ENCODE measurements at regions not wholly inside any gene's neighbourhood (a gene's known extent, or its start where the extent isn't known, plus 50 kb on each side); places are given as distances from the start of the nearest gene placed in this dataset.
"Not testable (repeated sequence)": the region's sequence is repeated elsewhere in the genome, so short reads cannot be mapped to it uniquely, and the experiment has no call there.

- no peaks in the 10 kb centered on the region for H3K36me3 ChIP-seq (ENCODE audit: insufficient read depth)
- H3K4me3 ChIP-seq (ENCODE audit: low read depth, low read length) = no peak overlapping the region
- 99% methylated on average over 1 of the region's 1 CpG for WGBS
- H3K4me1 ChIP-seq (ENCODE audit: insufficient read depth) = no peaks in the 10 kb centered on the region
- H3K27ac ChIP-seq (ENCODE audit: low read depth) = no peak overlapping the region
- DNase-seq (ENCODE audit: extremely low spot score) = no peak
Observed at GRCh38 chr7:113030489-113030888, 56.1 kb downstream of the GPR85 start.

- Histone ChIP-seq H3K27ac (ENCODE audit: low read depth) (no peak overlapping the region), H3K4me3 (ENCODE audit: low read depth, low read length) (no peak overlapping the region), H3K4me1 (ENCODE audit: insufficient read depth) (no peaks in the 10 kb centered on the region), H3K36me3 (ENCODE audit: insufficient read depth) (no peaks in the 10 kb centered on the region)
- DNase-seq (ENCODE audit: extremely low spot score) = no peak
- 63% methylated on average over 1 of the region's 1 CpG for WGBS
Observed at GRCh38 chr7:113026941-113027340, 59.7 kb downstream of the GPR85 start.

DNA sequence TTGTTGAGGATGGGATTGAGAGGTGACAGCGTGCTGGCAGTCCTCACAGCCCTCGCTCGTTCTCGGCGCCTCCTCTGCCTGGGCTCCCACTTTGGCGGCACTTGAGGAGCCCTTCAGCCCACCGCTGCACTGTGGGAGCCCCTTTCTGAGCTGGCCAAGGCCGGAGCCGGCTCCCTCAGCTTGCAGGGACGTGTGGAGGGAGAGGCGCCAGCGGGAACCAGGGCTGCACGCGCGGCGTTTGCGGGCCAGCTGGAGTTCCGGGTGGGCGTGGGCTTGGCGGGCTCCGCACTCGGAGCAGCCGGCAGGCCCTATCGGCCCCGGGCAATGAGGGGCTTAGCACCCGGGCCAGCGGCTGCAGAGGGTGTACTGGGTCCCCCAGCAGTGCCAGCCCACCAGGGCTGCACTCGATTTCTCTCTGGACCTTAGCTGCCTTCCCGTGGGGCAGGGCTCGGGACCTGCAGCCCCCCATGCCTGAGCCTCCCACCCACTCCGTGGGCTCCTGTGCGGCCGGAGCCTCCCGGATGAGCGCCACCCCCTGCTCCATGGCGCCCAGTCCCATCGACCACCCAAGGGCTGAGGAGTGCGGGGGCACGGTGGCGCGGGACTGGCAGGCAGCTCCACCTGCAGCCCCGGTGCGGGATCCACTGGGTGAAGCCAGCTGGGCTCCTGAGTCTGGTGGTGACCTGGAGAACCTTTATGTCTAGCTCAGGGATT lies 69.3 kb downstream of the GPR85 start:
- not testable (repeated sequence) for H3K4me1 ChIP-seq (ENCODE audit: insufficient read depth); H3K36me3 ChIP-seq (ENCODE audit: insufficient read depth); H3K4me3 ChIP-seq (ENCODE audit: low read depth, low read length); DNase-seq (ENCODE audit: extremely low spot score); H3K27ac ChIP-seq (ENCODE audit: low read depth)
- WGBS = 96% methylated on average over 37 of the region's 43 CpGs

- H3K4me1 ChIP-seq (ENCODE audit: insufficient read depth) = no peaks in the 10 kb centered on the region
- 51% methylated on average over 2 of the region's 2 CpGs for WGBS
- DNase-seq (ENCODE audit: extremely low spot score) = peak; percentile 18
- H3K36me3 ChIP-seq (ENCODE audit: insufficient read depth) = no peaks in the 10 kb centered on the region
- no peak overlapping the region for H3K27ac ChIP-seq (ENCODE audit: low read depth)
- H3K4me3 ChIP-seq (ENCODE audit: low read depth, low read length) = no peak overlapping the region
Observed at GRCh38 chr7:113015034-113015645, 71.5 kb downstream of the GPR85 start.

DNA sequence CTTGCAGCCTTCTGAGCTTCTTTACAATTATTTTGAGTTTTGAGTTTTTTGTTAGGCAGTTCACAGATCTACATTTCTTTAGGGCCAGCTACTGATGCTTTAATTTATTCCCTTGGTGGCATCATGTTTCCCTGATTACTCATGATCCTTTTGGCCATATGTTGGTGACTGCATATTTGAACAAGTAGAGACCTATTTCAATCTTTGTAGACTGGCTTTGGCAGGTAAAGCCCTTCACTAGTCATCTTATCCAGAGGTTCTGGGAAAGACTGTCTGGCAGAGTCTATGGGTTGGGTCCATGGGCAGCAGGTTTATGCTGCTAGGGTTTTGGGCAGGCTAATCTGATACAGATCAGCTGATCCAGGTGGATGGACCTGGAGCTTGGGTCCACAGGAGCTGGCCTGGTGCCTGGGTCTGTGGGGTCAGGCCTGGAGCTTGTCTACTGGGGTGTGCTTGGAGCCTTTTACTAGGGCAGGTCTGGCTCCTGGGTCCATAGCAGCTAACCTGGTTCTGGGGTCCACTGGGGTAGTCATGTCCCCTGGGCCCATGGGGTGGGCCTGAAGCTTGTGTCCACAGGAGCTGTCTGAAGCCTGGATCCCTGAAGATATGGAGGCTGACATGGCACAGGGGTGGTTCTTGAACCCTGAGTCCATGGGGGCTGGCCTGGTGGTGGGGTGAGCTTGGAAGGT lies 72.7 kb downstream of the GPR85 start:
- H3K4me1 ChIP-seq (ENCODE audit: insufficient read depth) = no peaks in the 10 kb centered on the region
- no peak for DNase-seq (ENCODE audit: extremely low spot score)
- no peak overlapping the region for H3K4me3 ChIP-seq (ENCODE audit: low read depth, low read length)
- no peaks in the 10 kb centered on the region for H3K36me3 ChIP-seq (ENCODE audit: insufficient read depth)
- H3K27ac ChIP-seq (ENCODE audit: low read depth) = no peak overlapping the region

GRCh38 chr7:113012862-113013261 lies 73.8 kb downstream of the GPR85 start:
- 95% methylated on average over 1 of the region's 1 CpG for WGBS
- not testable (repeated sequence) for H3K36me3 ChIP-seq (ENCODE audit: insufficient read depth); H3K4me3 ChIP-seq (ENCODE audit: low read depth, low read length); H3K4me1 ChIP-seq (ENCODE audit: insufficient read depth); H3K27ac ChIP-seq (ENCODE audit: low read depth); DNase-seq (ENCODE audit: extremely low spot score)

- Histone ChIP-seq H3K4me1 (ENCODE audit: insufficient read depth) (no peaks in the 10 kb centered on the region), H3K4me3 (ENCODE audit: low read depth, low read length) (no peak overlapping the region), H3K27ac (ENCODE audit: low read depth) (no peak overlapping the region), H3K36me3 (ENCODE audit: insufficient read depth) (no peaks in the 10 kb centered on the region)
- no peak for DNase-seq (ENCODE audit: extremely low spot score)
Observed at GRCh38 chr7:113010377-113010776, 76.2 kb downstream of the GPR85 start.

- WGBS = 91% methylated on average over 5 of the region's 5 CpGs
- Histone ChIP-seq H3K36me3 (ENCODE audit: insufficient read depth) (no peaks in the 10 kb centered on the region), H3K4me3 (ENCODE audit: low read depth, low read length) (no peak overlapping the region), H3K27ac (ENCODE audit: low read depth) (no peak overlapping the region), H3K4me1 (ENCODE audit: insufficient read depth) (no peaks in the 10 kb centered on the region)
- no peak for DNase-seq (ENCODE audit: extremely low spot score)
Observed at GRCh38 chr7:113008755-113009154, 77.9 kb downstream of the GPR85 start.

GRCh38 chr7:113004726-113005454 lies 81.7 kb downstream of the GPR85 start:
- no peaks in the 10 kb centered on the region for H3K4me1 ChIP-seq (ENCODE audit: insufficient read depth)
- no peaks in the 10 kb centered on the region for H3K36me3 ChIP-seq (ENCODE audit: insufficient read depth)
- no peak overlapping the region for H3K4me3 ChIP-seq (ENCODE audit: low read depth, low read length)
- H3K27ac ChIP-seq (ENCODE audit: low read depth) = no peak overlapping the region
- WGBS = 64% methylated on average over 4 of the region's 4 CpGs
- no peak for DNase-seq (ENCODE audit: extremely low spot score)

DNA sequence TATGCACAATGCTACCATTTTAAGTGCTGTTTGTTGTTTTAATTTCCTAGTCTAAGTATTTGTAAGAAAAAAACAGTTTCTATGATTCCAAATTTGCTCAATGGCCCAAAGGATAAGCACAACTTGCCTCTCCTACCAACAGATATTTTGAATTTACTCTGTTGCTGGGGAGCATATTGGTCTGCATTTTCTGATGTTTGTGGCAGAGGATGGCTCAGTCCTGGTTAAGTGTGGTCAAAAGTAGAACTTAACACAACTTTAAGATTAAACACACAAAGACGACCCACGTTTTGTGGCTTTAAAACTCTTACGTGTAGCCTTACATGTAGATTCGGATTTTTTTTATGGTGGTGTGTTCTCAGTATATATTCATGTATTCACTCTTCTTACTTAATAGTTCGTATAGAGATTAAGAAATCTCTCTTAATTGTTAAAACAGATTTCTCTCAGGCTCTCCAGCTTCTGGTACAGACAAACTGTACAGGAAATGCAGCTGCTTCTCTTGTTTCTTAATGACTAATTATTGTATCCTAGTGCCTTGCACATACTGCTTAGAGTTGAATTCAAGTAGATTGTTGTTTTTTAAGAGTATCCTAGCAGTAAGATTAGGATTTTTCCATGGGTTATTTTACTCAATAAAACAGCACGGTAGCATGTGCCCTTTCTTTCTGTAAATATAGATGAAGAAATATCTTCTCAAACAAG lies 86.2 kb downstream of the GPR85 start:
- WGBS = 82% methylated on average over 6 of the region's 6 CpGs
- no peak overlapping the region for H3K27ac ChIP-seq (ENCODE audit: low read depth)
- H3K4me3 ChIP-seq (ENCODE audit: low read depth, low read length) = no peak overlapping the region
- DNase-seq (ENCODE audit: extremely low spot score) = no peak
- no peaks in the 10 kb centered on the region for H3K4me1 ChIP-seq (ENCODE audit: insufficient read depth)
- no peaks in the 10 kb centered on the region for H3K36me3 ChIP-seq (ENCODE audit: insufficient read depth)

DNA sequence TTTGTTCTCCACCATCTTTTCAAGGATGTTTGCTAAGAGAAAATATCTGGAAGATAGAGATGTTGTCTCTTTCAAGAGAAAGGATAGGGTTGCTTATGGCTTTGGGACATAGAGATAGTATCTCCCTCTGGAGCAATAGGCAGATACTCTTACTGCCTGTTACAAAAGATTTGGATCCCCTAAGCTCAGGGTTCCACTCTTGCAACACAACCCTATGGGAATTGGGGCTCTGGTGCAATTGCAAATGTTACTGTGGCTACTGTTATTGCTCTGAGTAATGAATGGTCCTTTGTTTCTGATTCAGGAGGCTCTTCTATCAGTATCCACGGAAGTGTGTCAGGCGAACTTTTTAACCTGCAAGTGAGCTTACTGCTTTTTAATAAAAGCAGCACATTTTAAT lies 88.8 kb downstream of the GPR85 start:
- no peak overlapping the region for H3K27ac ChIP-seq (ENCODE audit: low read depth)
- no peaks in the 10 kb centered on the region for H3K4me1 ChIP-seq (ENCODE audit: insufficient read depth)
- whole genome bisulfite sequencing = 91% methylated on average over 2 of the region's 2 CpGs

DNA sequence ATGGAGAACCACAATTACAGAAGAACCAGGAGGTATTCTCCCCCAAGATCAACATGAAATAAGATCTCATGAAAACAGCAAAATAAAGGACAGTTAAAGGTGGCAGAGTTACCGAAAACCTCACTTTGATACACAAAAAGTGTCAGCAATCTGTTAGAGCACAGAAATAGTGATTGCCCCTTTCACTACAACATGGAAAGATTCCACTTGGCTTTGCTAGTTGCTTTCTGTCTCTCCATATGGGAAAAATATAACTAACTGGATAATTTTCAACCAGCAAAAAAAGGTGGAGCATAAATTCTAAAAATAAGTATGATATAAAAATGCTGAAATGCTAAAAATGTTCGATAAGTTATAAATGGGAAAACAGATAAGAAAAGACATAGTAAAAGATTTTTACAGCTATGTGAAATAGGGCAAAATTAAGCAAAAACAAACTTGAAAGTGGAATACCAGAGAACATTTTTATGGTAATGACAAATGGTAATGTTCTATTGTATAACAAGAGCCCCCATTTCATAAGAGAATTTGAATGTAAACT lies 90.2 kb downstream of the GPR85 start:
- WGBS = 65% methylated on average over 2 of the region's 2 CpGs
- DNase-seq (ENCODE audit: extremely low spot score) = no peak
- no peak overlapping the region for H3K27ac ChIP-seq (ENCODE audit: low read depth)

More for the DNA sequence above, 88.8 kb downstream of the GPR85 start:
- no peak overlapping the region for H3K4me3 ChIP-seq (ENCODE audit: low read depth, low read length)
- no peaks in the 10 kb centered on the region for H3K36me3 ChIP-seq (ENCODE audit: insufficient read depth)
- DNase-seq (ENCODE audit: extremely low spot score) = no peak

More for the DNA sequence above, 90.2 kb downstream of the GPR85 start:
- H3K4me1 ChIP-seq (ENCODE audit: insufficient read depth) = no peaks in the 10 kb centered on the region
- H3K36me3 ChIP-seq (ENCODE audit: insufficient read depth) = no peaks in the 10 kb centered on the region
- no peak overlapping the region for H3K4me3 ChIP-seq (ENCODE audit: low read depth, low read length)

Data from urinary bladder (tissue), 3 donors.